ENCODE measurements at regions not wholly inside any gene's neighbourhood (a gene's known extent, or its start where the extent isn't known, plus 50 kb on each side); places are given as distances from the start of the nearest gene placed in this dataset.

- H3K4me2 ChIP-seq = no peak overlapping the region
- H3K27ac ChIP-seq = no peak overlapping the region
- no peaks in the 10 kb centered on the region for H3K36me3 ChIP-seq
- H3K4me1 ChIP-seq = no peaks in the 10 kb centered on the region
- no peak overlapping the region for H3K4me3 ChIP-seq
- peaks cover 0 to 12% (median 8%) of the 10 kb centered on the region in 11 experiments; a peak in 10 of 22 replicates for H3K9me3 ChIP-seq (replicated peaks in 1 of 11)
- H3K9ac ChIP-seq = no peak overlapping the region
- H4K20me1 ChIP-seq = no peaks in the 10 kb centered on the region
- no peak for TF ChIP-seq Cebpa-rat (IDR thresholded peaks at IDR 0.05)
- no peaks in the 10 kb centered on the region for H3K27me3 ChIP-seq
Measured at GRCh38 chr1:14362331-14362730, 236.2 kb upstream of the KAZN start.

DNA sequence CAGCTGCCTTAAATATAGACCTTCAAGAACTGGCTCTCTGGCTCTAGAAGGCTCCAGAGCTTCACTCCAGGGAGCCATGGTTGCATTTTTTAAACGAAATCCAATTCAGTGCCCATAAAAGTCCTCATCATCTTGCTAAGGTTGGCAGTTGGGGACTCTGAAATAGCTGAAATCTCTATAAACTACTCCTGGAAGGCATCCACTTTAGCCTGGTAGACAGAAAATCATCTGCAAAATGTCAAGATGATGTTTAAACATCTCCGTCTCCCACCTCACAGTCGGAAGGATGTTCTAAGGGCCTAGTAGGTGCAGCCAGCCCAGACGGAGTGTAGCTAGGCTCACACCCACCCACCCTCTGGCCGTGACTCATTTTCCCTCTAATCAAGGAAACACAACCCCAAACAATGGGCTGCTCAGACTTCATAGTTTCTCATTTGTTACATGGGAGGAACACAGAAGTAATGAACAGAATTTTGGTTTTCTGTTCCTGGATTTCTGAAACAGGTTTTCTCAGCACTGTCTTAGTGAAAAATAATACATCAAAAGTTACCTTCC, 235.4 kb upstream of the KAZN start:
- Histone ChIP-seq H3K4me3 (no peak overlapping the region), H3K4me2 (no peak overlapping the region), H3K9ac (no peak overlapping the region), H3K27ac (no peak overlapping the region), H4K20me1 (no peaks in the 10 kb centered on the region), H3K27me3 (no peaks in the 10 kb centered on the region), H3K36me3 (no peaks in the 10 kb centered on the region), H3K9me3 (replicated peaks in 1 of 11) (peaks cover 0 to 12% (median 8%) of the 10 kb centered on the region in 11 experiments; a peak in 10 of 22 replicates), H3K4me1 (no peaks in the 10 kb centered on the region)
- TF ChIP-seq Cebpa-rat (IDR thresholded peaks at IDR 0.05) = no peak

GRCh38 chr1:14363707-14364413, 234.6 kb upstream of the KAZN start:
- TF ChIP-seq Cebpa-rat (IDR thresholded peaks at IDR 0.05) = no peak
- Histone ChIP-seq H3K27ac (no peak overlapping the region), H3K4me1 (no peaks in the 10 kb centered on the region), H3K27me3 (no peaks in the 10 kb centered on the region), H3K36me3 (no peaks in the 10 kb centered on the region), H3K4me3 (no peak overlapping the region), H4K20me1 (no peaks in the 10 kb centered on the region), H3K4me2 (no peak overlapping the region), H3K9me3 (replicated peaks in 1 of 11) (peaks cover 0 to 12% (median 8%) of the 10 kb centered on the region in 11 experiments; a peak in 10 of 22 replicates), H3K9ac (no peak overlapping the region)

- Histone ChIP-seq H3K9ac (no peak overlapping the region), H4K20me1 (no peaks in the 10 kb centered on the region), H3K27ac (no peak overlapping the region), H3K27me3 (no peaks in the 10 kb centered on the region), H3K4me2 (no peak overlapping the region), H3K9me3 (replicated peaks in 1 of 11) (peaks cover 0 to 12% (median 8%) of the 10 kb centered on the region in 11 experiments; a peak in 10 of 22 replicates), H3K36me3 (no peaks in the 10 kb centered on the region), H3K4me3 (no peak overlapping the region), H3K4me1 (peaks cover 0 to 12% (median 8%) of the 10 kb centered on the region in 10 experiments; a peak in 9 of 20 replicates)
- no peak for TF ChIP-seq Cebpa-rat (IDR thresholded peaks at IDR 0.05)
Measured at GRCh38 chr1:14365301-14365988, 233.0 kb upstream of the KAZN start.

DNA sequence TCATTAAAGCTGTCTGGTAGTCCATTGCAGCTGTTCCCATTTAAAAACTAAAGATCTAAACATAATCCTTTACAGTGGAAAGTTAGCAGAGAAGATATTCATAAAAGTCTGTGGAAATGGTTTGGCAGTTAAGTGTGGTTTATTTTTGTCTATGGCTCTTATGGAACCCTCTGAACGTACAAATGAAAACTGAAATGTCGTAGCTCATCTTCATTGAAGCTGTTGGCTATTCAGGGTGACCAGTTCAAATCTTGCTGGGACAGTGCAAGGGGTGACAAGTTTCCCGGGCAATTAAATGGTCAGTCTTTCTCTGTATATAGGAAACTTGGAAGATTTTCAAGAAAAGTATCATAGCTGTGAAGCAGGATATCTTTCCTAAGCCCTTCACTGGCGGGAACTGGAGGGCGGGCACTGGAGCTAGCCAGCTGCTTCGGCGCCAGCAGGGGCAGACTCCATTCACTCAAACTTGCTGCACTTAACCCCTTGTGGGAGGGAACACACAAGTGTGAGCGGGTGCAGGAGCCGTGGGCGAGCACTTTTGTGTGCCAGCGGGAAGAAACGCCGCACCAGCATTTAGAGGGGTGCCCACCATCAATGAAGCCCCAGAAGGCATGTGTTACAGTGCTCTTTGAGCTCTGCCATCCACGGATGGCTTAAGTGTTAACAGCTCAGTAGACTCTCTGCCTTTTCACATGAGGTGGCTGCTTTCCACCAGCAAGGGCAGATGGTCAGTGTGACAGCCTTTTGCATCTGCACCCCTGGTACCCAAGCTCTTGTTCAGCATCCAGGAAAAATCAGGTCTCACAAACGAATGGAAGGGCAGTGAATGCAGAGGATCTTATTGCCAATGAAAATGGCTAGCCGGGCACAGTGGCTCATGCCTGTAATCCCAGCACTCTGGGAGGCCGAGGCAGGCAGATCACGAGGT, 232.1 kb upstream of the KAZN start:
- Histone ChIP-seq H3K4me2 (no peak overlapping the region), H3K4me3 (no peak overlapping the region), H3K9ac (no peak overlapping the region), H3K27me3 (no peaks in the 10 kb centered on the region), H3K4me1 (peaks cover 0 to 12% (median 8%) of the 10 kb centered on the region in 10 experiments; a peak in 9 of 20 replicates), H3K27ac (no peak overlapping the region), H3K36me3 (no peaks in the 10 kb centered on the region), H3K9me3 (replicated peaks in 1 of 11) (peaks cover 0 to 12% (median 8%) of the 10 kb centered on the region in 11 experiments; a peak in 10 of 22 replicates), H4K20me1 (no peaks in the 10 kb centered on the region)
- no peak for TF ChIP-seq Cebpa-rat (IDR thresholded peaks at IDR 0.05)

GRCh38 chr1:14367451-14367850, 231.0 kb upstream of the KAZN start:
- no peak overlapping the region for H3K9ac ChIP-seq
- H3K4me3 ChIP-seq = no peak overlapping the region
- no peaks in the 10 kb centered on the region for H3K27me3 ChIP-seq
- no peaks in the 10 kb centered on the region for H3K36me3 ChIP-seq
- no peak overlapping the region for H3K4me2 ChIP-seq
- TF ChIP-seq Cebpa-rat (IDR thresholded peaks at IDR 0.05) = no peak
- no peaks in the 10 kb centered on the region for H4K20me1 ChIP-seq
- H3K9me3 ChIP-seq (replicated peaks in 1 of 11) = peaks cover 0 to 2% (median under 1%) of the 10 kb centered on the region in 11 experiments; a peak in 5 of 22 replicates
- H3K4me1 ChIP-seq = peaks cover 0 to 12% (median 8%) of the 10 kb centered on the region in 10 experiments; a peak in 9 of 20 replicates
- no peak overlapping the region for H3K27ac ChIP-seq

DNA sequence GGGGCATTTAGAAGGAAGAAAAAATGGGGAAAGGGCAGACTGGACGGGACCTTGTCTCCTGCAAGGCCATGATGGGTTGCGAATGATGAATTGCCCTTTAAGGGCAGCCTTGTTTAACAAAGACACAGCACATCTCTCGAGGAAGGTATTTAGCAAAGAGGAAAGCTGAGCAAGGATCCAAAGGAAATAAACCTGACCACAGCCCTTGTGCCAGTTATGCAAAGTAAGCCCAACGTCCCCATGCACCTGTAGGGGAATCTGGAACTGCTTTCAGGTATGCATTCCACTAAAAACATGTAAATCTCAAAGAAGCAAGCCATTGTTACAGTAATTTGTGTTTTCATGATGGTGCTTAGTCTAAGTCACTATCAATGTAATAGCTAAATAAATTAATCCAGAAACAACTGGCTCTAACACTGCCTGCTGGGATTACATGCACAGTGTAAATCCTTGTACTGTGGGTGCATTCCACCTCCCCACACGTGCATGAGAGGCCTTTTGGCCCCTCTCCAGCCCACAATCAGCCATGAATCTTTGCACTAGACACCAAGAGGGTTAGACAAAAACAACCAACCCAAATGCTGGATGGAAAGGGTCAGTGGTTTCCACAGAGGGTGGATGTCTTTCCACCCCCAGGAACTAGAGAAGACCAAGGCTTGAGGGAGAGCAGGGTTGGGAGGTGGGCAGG, 228.8 kb upstream of the KAZN start:
- H3K4me2 ChIP-seq = peak overlapping the region in 8 of 11 experiments; percentile 9 to 61 (median 32); a peak in 10 of 22 replicates

DNA sequence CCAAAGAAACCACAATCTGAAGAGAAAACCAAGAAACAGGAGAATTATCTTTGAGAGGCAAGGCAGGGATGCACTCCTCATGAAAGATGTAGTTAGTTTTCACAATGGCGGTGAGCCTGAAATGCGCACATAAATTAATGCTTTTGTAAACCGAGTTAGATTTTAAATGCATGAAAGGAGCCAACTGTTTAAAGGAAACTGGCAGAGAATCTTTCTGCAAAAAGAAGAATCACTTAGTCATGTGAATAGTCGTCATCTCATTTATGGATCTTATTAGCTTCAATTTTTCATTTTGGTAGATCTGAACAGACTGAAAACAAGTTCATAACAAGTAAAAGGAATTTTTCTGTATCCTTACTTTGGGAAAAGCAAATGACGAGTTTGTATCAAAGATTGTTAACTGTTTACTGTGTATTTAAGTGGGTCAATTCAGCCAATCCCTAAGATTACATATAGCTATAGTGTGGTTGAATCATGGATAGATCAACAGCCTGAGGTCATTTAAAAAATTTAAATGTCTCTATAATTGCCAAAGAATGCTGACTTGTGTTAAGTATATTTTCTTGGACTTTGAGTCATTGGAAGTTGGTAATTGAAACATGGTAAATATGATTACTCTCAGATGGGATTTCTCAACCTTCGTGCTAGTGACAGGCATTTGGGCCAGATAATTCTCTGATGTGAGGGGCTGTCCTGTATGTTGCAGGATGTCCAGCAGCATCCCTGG, 226.6 kb upstream of the KAZN start:
- TF ChIP-seq Cebpa-rat (IDR thresholded peaks at IDR 0.05) = no peak
- H3K4me3 ChIP-seq = no peak overlapping the region
- H3K4me1 ChIP-seq = peaks cover 0 to 12% (median 8%) of the 10 kb centered on the region in 10 experiments; a peak in 9 of 20 replicates
- no peaks in the 10 kb centered on the region for H4K20me1 ChIP-seq
- no peaks in the 10 kb centered on the region for H3K9me3 ChIP-seq (replicated peaks in 1 of 11)
- H3K27ac ChIP-seq = no peak overlapping the region
- H3K4me2 ChIP-seq = no peak overlapping the region
- no peaks in the 10 kb centered on the region for H3K36me3 ChIP-seq
- H3K9ac ChIP-seq = no peak overlapping the region
- H3K27me3 ChIP-seq = no peaks in the 10 kb centered on the region

More for the DNA sequence above, 228.8 kb upstream of the KAZN start:
- Histone ChIP-seq H3K27ac (no peak overlapping the region), H3K4me1 (peaks cover 0 to 12% (median 8%) of the 10 kb centered on the region in 10 experiments; a peak in 9 of 20 replicates), H4K20me1 (no peaks in the 10 kb centered on the region), H3K36me3 (no peaks in the 10 kb centered on the region), H3K27me3 (no peaks in the 10 kb centered on the region), H3K9ac (no peak overlapping the region), H3K9me3 (replicated peaks in 1 of 11) (no peaks in the 10 kb centered on the region), H3K4me3 (no peak overlapping the region)
- TF ChIP-seq Cebpa-rat (IDR thresholded peaks at IDR 0.05) = no peak

Data from BLaER1 treated with 17β-estradiol and CSF1 and Interleukin-3, amounts not matched to agents 10 nM and 100 nM (cell line).